ENCODE measurements at regions not wholly inside any gene's neighbourhood (a gene's known extent, or its start where the extent isn't known, plus 50 kb on each side); places are given as distances from the start of the nearest gene placed in this dataset.
"Not testable (repeated sequence)": the region's sequence is repeated elsewhere in the genome, so short reads cannot be mapped to it uniquely, and the experiment has no call there.

- DNase-seq (ENCODE audit: low read depth in 4 of 4, low spot score in 3 of 4): no peak
These were observed 75.3 kb downstream of the TMEM167A start for GRCh38 chr5:83001796-83002381.

GRCh38 chr5:83000922-83001321 is 76.3 kb downstream of the TMEM167A start:
- peak in 1 of 4 donors; percentile 28 for DNase-seq (ENCODE audit: low read depth in 4 of 4, low spot score in 3 of 4)

GRCh38 chr5:83000428-83000827 is 76.8 kb downstream of the TMEM167A start:
- no peak for DNase-seq (ENCODE audit: low read depth in 4 of 4, low spot score in 3 of 4)

- DNase-seq (ENCODE audit: low read depth in 4 of 4, low spot score in 3 of 4): no peak
These were observed 83.8 kb downstream of the TMEM167A start for GRCh38 chr5:82993416-82993815.

GRCh38 chr5:82992646-82993045 is 84.5 kb downstream of the TMEM167A start:
- DNase-seq (ENCODE audit: low read depth in 4 of 4, low spot score in 3 of 4): no peak

GRCh38 chr5:82991678-82992323 is 85.4 kb downstream of the TMEM167A start:
- DNase-seq (ENCODE audit: low read depth in 4 of 4, low spot score in 3 of 4): no peak

GRCh38 chr5:82991059-82991458 is 86.1 kb downstream of the TMEM167A start:
- DNase-seq (ENCODE audit: low read depth in 4 of 4, low spot score in 3 of 4): no peak

- no peak for DNase-seq (ENCODE audit: low read depth in 4 of 4, low spot score in 3 of 4)
These were observed 90.0 kb downstream of the TMEM167A start for GRCh38 chr5:82987188-82987587.

- no peak for DNase-seq (ENCODE audit: low read depth in 4 of 4, low spot score in 3 of 4)
These were observed 90.8 kb downstream of the TMEM167A start for GRCh38 chr5:82986404-82986803.

GRCh38 chr5:82985763-82986162 is 91.4 kb downstream of the TMEM167A start:
- no peak for DNase-seq (ENCODE audit: low read depth in 4 of 4, low spot score in 3 of 4)

- DNase-seq (ENCODE audit: low read depth in 4 of 4, low spot score in 3 of 4): peak in 1 of 4 donors; percentile 40
These were observed 92.1 kb downstream of the TMEM167A start for GRCh38 chr5:82984786-82985735.

- no peak for DNase-seq (ENCODE audit: low read depth in 4 of 4, low spot score in 3 of 4)
These were observed 94.3 kb downstream of the TMEM167A start for GRCh38 chr5:82982846-82983245.

GRCh38 chr5:82976887-82977286 is 100.3 kb downstream of the TMEM167A start:
- DNase-seq (ENCODE audit: low read depth in 4 of 4, low spot score in 3 of 4): not testable (repeated sequence)

GRCh38 chr5:82975812-82976211 is 101.4 kb downstream of the TMEM167A start:
- DNase-seq (ENCODE audit: low read depth in 4 of 4, low spot score in 3 of 4): no peak

- DNase-seq (ENCODE audit: low read depth in 4 of 4, low spot score in 3 of 4): no peak
These were observed 101.8 kb downstream of the TMEM167A start for GRCh38 chr5:82975396-82975795.

- DNase-seq (ENCODE audit: low read depth in 4 of 4, low spot score in 3 of 4): not testable (repeated sequence)
These were observed 102.8 kb downstream of the TMEM167A start for GRCh38 chr5:82974346-82974745.

GRCh38 chr5:82971901-82972300 is 105.3 kb downstream of the TMEM167A start:
- DNase-seq (ENCODE audit: low read depth in 4 of 4, low spot score in 3 of 4): no peak

GRCh38 chr5:82971034-82971806 is 106.0 kb downstream of the TMEM167A start:
- DNase-seq (ENCODE audit: low read depth in 4 of 4, low spot score in 3 of 4): not testable (repeated sequence)

GRCh38 chr5:82969221-82969976 is 107.8 kb downstream of the TMEM167A start:
- DNase-seq (ENCODE audit: low read depth in 4 of 4, low spot score in 3 of 4): not testable (repeated sequence)

- no peak for DNase-seq (ENCODE audit: low read depth in 4 of 4, low spot score in 3 of 4)
These were observed 110.1 kb downstream of the TMEM167A start for GRCh38 chr5:82967072-82967471.

All from right renal pelvis (tissue), 4 donors.